Retinal pigment epithelial cell (primary cell): ENCODE measurements at regions not wholly inside any gene's neighbourhood (a gene's known extent, or its start where the extent isn't known, plus 50 kb on each side); places are given as distances from the start of the nearest gene placed in this dataset.

Source experiments
- DNase-seq: peaks from one replicate; pipeline ENCODE4 v3.0.0-alpha.2; 2010; ENCODE audit warnings: low read depth
- H3K4me3 ChIP-seq: 2 replicates; pipeline ENCODE4 v1.5.1; 2011; ENCODE audit warnings: mild to moderate bottlenecking, low read length, control low read depth, moderate library complexity
- CTCF ChIP-seq: conservative IDR thresholded peaks from 2 replicates; pipeline ENCODE4 v1.5.1; 2011; ENCODE audit warnings: low read depth, low read length, control low read depth, inconsistent platforms

GRCh38 chr9:28661853-28662252 is 1088.6 kb upstream of the C9orf72 start:
- H3K4me3 ChIP-seq: no peak overlapping the region
- DNase-seq: no peak
- no peak for TF ChIP-seq CTCF

GRCh38 chr9:28662675-28663074 is 1089.4 kb upstream of the C9orf72 start:
- no peak for TF ChIP-seq CTCF
- no peak overlapping the region for H3K4me3 ChIP-seq
- no peak for DNase-seq

- DNase-seq: no peak
- no peak overlapping the region for H3K4me3 ChIP-seq
- no peak for TF ChIP-seq CTCF
These were observed 1094.9 kb upstream of the C9orf72 start for GRCh38 chr9:28668158-28668557.

GRCh38 chr9:28671000-28671399 is 1097.7 kb upstream of the C9orf72 start:
- no peak for DNase-seq

GRCh38 chr9:28678097-28678496 is 1104.8 kb upstream of the C9orf72 start:
- DNase-seq: no peak
- TF ChIP-seq CTCF: no peak
- H3K4me3 ChIP-seq: no peak overlapping the region

More at GRCh38 chr9:28671000-28671399, 1097.7 kb upstream of the C9orf72 start:
- H3K4me3 ChIP-seq: no peak overlapping the region
- TF ChIP-seq CTCF: no peak

- TF ChIP-seq CTCF: no peak
- no peak for DNase-seq
- H3K4me3 ChIP-seq: no peak overlapping the region
These were observed 1114.9 kb upstream of the C9orf72 start for GRCh38 chr9:28688172-28688571.

GRCh38 chr9:28692012-28692411 is 1118.7 kb upstream of the C9orf72 start:
- DNase-seq: no peak
- no peak for TF ChIP-seq CTCF
- H3K4me3 ChIP-seq: no peak overlapping the region
